ENCODE measurements at regions not wholly inside any gene's neighbourhood (a gene's known extent, or its start where the extent isn't known, plus 50 kb on each side); places are given as distances from the start of the nearest gene placed in this dataset.

DNA sequence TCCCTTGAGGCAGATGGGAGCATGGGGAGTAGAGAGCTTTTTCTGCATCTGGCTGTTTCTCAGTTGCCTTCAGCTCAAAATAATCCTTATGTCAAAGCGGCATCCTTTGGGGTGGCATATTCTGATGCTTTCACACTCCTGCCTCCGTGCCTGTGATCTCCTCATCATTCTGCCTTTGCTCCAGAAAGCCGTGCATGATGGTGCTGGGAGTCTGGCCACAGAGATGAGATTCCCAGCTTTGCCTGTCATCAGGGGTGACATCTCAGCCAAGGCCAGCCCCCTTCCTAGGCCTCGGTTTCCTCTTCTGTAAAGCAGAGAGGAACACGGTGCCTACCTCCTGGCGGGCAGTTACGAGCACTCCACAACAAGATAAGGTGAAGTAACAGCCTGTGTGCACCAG lies 96.3 kb upstream of the ALDH1A3 start:
- Histone ChIP-seq H3K27ac (ENCODE audit: low read depth, low read length, poor library complexity, severe bottlenecking) (no peak overlapping the region), H3K27me3 (replicated peaks; ENCODE audit: insufficient read depth, low read depth, low read length, poor library complexity) (no peaks in the 10 kb centered on the region), H3K4me3 (ENCODE audit: low read depth, low read length, poor library complexity, severe bottlenecking) (no peak overlapping the region), H3K9me3 (ENCODE audit: low read depth, low read length, poor library complexity, severe bottlenecking) (no peaks in the 10 kb centered on the region), H3K4me1 (ENCODE audit: insufficient read depth, low read length, poor library complexity, severe bottlenecking) (no peaks in the 10 kb centered on the region), H3K36me3 (ENCODE audit: insufficient read depth, low read length, poor library complexity, severe bottlenecking) (no peaks in the 10 kb centered on the region)
- BruUV-seq (replicated peaks), result no TSS peak
- no peak for DNase-seq (ENCODE audit: low spot score)
- TF ChIP-seq EZH2 (IDR thresholded peaks at IDR 0.05; ENCODE audit: borderline replicate concordance, low read depth, low read length, poor library complexity, severe bottlenecking), result no peak
- TF ChIP-seq, protein P1, sequence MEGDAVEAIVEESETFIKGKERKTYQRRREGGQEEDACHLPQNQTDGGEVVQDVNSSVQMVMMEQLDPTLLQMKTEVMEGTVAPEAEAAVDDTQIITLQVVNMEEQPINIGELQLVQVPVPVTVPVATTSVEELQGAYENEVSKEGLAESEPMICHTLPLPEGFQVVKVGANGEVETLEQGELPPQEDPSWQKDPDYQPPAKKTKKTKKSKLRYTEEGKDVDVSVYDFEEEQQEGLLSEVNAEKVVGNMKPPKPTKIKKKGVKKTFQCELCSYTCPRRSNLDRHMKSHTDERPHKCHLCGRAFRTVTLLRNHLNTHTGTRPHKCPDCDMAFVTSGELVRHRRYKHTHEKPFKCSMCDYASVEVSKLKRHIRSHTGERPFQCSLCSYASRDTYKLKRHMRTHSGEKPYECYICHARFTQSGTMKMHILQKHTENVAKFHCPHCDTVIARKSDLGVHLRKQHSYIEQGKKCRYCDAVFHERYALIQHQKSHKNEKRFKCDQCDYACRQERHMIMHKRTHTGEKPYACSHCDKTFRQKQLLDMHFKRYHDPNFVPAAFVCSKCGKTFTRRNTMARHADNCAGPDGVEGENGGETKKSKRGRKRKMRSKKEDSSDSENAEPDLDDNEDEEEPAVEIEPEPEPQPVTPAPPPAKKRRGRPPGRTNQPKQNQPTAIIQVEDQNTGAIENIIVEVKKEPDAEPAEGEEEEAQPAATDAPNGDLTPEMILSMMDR (conservative IDR thresholded peaks at IDR 0.05; ENCODE audit: low read depth, low read length), result no peak
- ChIA-PET POLR2A (ENCODE audit: low non-redundant PET) (no interaction called here), CTCF (no interaction called here)
- intact Hi-C loops (cut with micrococcal nuclease; ENCODE audit: unreplicated experiment), result no loop called here

DNA sequence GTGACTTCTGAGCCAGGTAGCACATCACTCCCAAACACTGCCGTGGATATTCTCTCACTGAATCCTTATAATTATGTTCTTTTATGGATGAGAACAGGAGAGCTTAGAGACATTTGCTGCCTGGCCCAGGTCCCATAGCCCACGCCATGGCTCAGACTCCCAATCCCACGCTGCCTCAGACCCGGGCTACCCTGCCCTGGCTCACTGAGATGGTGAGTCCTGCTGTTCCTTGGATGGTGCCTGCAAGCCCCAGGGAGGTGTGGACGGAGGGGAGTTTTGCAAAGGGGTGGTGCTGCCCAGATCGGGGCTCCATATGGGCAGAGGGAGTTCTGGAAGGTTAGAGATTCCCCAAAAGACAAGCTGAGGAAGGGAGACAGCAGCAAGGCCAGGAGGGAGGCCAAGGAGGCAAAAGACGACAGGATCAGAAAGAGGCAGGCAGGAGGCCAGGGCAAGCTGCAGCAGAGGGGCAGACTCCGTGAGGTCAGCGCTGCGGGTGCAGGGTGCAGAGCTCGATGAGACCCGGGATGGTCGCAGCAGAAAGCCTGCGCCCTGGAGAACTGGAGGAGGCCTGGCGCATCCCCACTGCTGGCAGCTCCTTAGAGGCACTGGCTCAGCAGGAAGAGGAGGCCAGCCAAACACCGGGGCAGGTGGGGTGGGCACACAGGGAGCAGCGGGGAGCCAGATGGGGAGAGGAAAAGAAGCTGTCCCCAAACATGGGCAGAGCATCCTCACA lies 95.7 kb upstream of the ALDH1A3 start:
- ChIA-PET CTCF (no interaction called here), POLR2A (ENCODE audit: low non-redundant PET) (no interaction called here)
- no peak for DNase-seq (ENCODE audit: low spot score)
- Histone ChIP-seq H3K4me1 (ENCODE audit: insufficient read depth, low read length, poor library complexity, severe bottlenecking) (no peaks in the 10 kb centered on the region), H3K9me3 (ENCODE audit: low read depth, low read length, poor library complexity, severe bottlenecking) (no peaks in the 10 kb centered on the region), H3K36me3 (ENCODE audit: insufficient read depth, low read length, poor library complexity, severe bottlenecking) (no peaks in the 10 kb centered on the region), H3K4me3 (ENCODE audit: low read depth, low read length, poor library complexity, severe bottlenecking) (no peak overlapping the region), H3K27me3 (replicated peaks; ENCODE audit: insufficient read depth, low read depth, low read length, poor library complexity) (no peaks in the 10 kb centered on the region), H3K27ac (ENCODE audit: low read depth, low read length, poor library complexity, severe bottlenecking) (no peak overlapping the region)
- no peak for TF ChIP-seq EZH2 (IDR thresholded peaks at IDR 0.05; ENCODE audit: borderline replicate concordance, low read depth, low read length, poor library complexity, severe bottlenecking)
- TF ChIP-seq, protein P1 (conservative IDR thresholded peaks at IDR 0.05; ENCODE audit: low read depth, low read length), result no peak
- intact Hi-C loops (cut with micrococcal nuclease; ENCODE audit: unreplicated experiment), result no loop called here
- no TSS peak for BruUV-seq (replicated peaks)

DNA sequence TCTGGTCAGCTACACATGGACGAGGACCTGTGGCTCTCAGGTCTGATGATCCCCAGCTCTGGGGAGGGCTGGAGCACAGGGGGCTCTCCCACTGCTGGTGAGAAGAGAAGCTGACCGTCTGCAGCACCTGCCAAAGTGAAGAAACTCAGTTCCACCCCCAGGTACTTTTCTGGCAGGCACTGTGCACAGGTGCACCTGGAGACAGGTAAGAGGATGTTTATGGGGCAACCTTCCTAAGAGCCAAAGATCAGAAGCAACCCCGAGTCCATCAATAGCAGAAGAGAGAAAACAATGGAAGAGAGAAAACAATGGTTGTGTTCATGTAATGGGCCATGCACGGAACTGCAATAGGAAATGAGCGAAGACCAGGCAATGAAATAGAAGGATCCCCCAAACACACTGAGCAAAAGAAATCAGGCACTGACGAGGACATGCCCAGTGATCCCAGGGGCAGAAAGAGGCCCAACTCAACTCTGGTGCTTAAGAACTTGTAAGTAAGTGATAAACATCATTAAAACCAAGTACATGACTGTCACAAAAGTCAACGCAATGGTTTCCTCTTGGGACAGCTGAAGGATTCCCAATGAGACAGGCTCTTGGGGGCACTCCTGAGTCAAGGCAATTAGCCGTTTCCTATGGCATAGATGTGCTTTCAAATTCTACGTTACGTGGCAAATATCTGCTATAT lies 95.0 kb upstream of the ALDH1A3 start:
- POLR2A ChIA-PET (ENCODE audit: low non-redundant PET), result no interaction called here
- DNase-seq (ENCODE audit: low spot score), result no peak
- Histone ChIP-seq H3K4me3 (ENCODE audit: low read depth, low read length, poor library complexity, severe bottlenecking) (no peak overlapping the region), H3K27ac (ENCODE audit: low read depth, low read length, poor library complexity, severe bottlenecking) (no peak overlapping the region), H3K36me3 (ENCODE audit: insufficient read depth, low read length, poor library complexity, severe bottlenecking) (no peaks in the 10 kb centered on the region), H3K27me3 (replicated peaks; ENCODE audit: insufficient read depth, low read depth, low read length, poor library complexity) (no peaks in the 10 kb centered on the region), H3K9me3 (ENCODE audit: low read depth, low read length, poor library complexity, severe bottlenecking) (no peaks in the 10 kb centered on the region), H3K4me1 (ENCODE audit: insufficient read depth, low read length, poor library complexity, severe bottlenecking) (no peaks in the 10 kb centered on the region)
- no TSS peak for BruUV-seq (replicated peaks)
- intact Hi-C loops (cut with micrococcal nuclease; ENCODE audit: unreplicated experiment), result no loop called here
- TF ChIP-seq, protein P1 (conservative IDR thresholded peaks at IDR 0.05; ENCODE audit: low read depth, low read length), result no peak
- no peak for TF ChIP-seq EZH2 (IDR thresholded peaks at IDR 0.05; ENCODE audit: borderline replicate concordance, low read depth, low read length, poor library complexity, severe bottlenecking)
- CTCF ChIA-PET, result no interaction called here
